ENCODE measurements at regions not wholly inside any gene's neighbourhood (a gene's known extent, or its start where the extent isn't known, plus 50 kb on each side); places are given as distances from the start of the nearest gene placed in this dataset.
"Not testable (repeated sequence)": the region's sequence is repeated elsewhere in the genome, so short reads cannot be mapped to it uniquely, and the experiment has no call there.

DNA sequence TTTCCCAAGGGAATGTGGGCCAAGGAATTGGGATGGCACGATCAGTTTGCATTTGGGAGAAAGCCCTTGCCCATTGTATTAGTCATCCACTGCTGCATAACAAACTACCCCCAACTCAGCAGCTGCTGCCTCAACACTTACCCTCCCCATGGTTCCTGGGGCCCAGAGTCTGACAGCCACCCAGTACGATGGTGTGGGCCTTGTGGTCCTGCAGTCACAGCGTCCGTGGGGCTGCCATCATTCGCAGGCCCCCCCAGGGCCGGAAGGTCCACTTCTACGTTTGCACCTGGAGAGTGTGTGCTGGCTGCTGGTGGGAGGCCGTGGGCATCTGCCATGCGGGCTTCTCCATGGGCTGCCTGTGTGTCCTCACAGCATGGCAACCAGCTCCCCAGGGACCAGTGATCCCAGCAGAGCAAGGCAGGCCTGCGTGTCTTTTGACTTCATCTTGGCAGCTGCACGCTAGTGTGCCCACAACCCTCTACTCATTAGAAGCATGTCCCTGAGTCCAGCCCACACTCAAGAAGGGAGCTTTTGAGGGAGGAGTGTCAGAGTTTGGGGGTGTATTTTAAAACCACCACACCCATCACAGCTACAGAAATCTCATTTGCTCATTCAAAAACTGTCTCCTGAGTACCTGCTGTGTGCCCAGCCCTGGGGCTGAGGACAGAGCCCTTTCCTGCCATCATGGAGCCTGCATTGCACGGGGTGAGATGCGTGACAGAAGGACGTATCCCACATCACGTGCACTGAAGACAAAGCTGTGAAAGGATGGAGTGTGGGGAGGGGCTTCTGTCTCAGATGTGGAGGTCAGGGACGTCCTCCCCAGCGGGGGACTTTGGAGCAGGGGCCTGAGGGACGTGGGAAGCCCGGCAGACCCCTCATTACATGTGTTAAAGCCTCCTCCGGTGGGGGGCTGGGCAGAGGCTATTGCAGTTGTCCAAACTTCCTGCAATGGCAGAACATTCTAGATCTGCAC is 185.0 kb upstream of the ZNF469 start:
- H3K27me3 ChIP-seq, result peaks cover 0 to 7% (median 3%) of the 10 kb centered on the region in 7 donors
- ATAC-seq (no peak), DNase-seq (no peak)
- H3K9me3 ChIP-seq, result no peaks in the 10 kb centered on the region
- intact Hi-C loops (cut with DNase I), result loop anchor here (5.0 to 10.0 kb wide), 3 partner anchors 235 to 240 kb away; no protein-coding TSS in a partner anchor
- H3K4me3 ChIP-seq, result no peak overlapping the region
- no peaks in the 10 kb centered on the region for H3K36me3 ChIP-seq
- no peak for TF ChIP-seq CTCF (IDR thresholded peaks at IDR 0.05)
- peaks cover 0 to 3% (median 0%) of the 10 kb centered on the region in 9 donors for H3K4me1 ChIP-seq
- no peak overlapping the region for H3K27ac ChIP-seq
- WGBS, 2 donors, result 86 to 90% methylated on average over 20 of the region's 20 CpGs

GRCh38 chr16:88198457-88199295 is 184.1 kb upstream of the ZNF469 start:
- not testable (repeated sequence) for H3K27ac ChIP-seq, H3K36me3 ChIP-seq, DNase-seq, ATAC-seq, H3K4me3 ChIP-seq, H3K4me1 ChIP-seq, H3K9me3 ChIP-seq, H3K27me3 ChIP-seq
- intact Hi-C loops (cut with DNase I), result loop anchor here (5.0 to 10.0 kb wide), 3 partner anchors 234 to 239 kb away; no protein-coding TSS in a partner anchor
- WGBS, 2 donors, result 89 to 91% methylated on average over 19 to 24 of the region's 26 CpGs

GRCh38 chr16:88199296-88200153 is 183.2 kb upstream of the ZNF469 start:
- WGBS, 2 donors, result 86 to 91% methylated on average over 23 to 24 of the region's 25 CpGs
- not testable (repeated sequence) for H3K4me3 ChIP-seq, H3K9me3 ChIP-seq, ATAC-seq, H3K27ac ChIP-seq, H3K36me3 ChIP-seq, H3K4me1 ChIP-seq, H3K27me3 ChIP-seq, DNase-seq
- intact Hi-C loops (cut with DNase I), result loop anchor here (5.0 to 10.0 kb wide), 3 partner anchors 233 to 238 kb away; no protein-coding TSS in a partner anchor

DNA sequence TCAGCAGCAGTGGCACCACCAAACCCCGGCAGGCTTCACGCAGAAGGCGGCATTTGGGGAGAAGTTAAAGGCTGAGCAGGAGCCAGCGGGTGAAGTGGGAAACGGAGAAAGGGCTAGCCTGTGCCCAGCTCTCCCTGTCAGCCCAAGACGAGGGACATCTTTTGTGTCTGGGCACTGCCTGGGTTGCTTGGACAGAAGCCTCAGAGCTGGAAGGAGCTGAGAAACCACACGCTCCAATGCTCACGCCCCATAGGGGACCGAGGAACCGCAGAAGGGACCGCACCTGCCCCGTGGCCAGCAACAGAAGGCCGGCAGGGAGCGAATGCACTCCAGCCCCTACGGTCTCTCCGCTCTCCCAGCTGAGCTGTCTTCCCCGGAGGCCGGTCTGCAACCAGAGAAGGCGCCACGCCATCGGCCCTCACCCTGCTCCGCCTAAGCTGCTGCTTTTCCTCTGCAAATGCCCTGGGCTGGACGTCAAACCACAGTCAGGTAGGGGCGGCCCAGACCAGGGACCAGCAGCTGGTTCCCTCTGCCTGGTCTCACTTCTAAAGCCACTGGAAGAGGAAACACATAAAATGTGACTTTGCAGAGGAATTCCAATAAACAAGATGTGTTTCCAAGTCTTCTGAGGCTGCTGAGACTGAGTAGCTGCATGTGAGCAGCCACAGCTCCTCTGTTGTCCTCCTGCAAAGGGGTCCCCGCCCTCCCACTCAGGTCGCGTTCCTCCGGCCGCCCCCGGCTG is 182.4 kb upstream of the ZNF469 start:
- intact Hi-C loops (cut with DNase I); DNase-seq; H3K27ac ChIP-seq; H3K4me3 ChIP-seq; H3K36me3 ChIP-seq; H3K27me3 ChIP-seq; H3K4me1 ChIP-seq; H3K9me3 ChIP-seq: not testable (repeated sequence)
- 64 to 68% methylated on average over 28 to 29 of the region's 30 CpGs for WGBS, 2 donors
- peak in 5 of 8 donors; percentile 16 to 40 (median 23) for ATAC-seq

DNA sequence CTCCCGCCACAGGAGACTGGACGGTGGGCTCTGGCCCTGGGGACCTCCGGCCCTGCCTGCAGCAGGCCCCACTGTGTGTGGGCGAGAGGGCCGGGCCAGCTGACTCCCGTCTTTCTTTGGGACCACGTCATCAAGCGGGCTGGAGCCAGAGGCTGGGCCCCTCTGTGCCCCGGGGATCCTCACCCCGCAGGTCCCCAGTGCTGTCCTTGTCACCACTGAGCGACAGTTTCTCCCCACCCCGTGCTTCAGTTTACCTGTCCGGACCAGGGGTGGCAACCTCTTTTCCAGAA is 181.9 kb upstream of the ZNF469 start:
- no peaks in the 10 kb centered on the region for H3K4me1 ChIP-seq
- 67 to 72% methylated on average over 12 to 13 of the region's 13 CpGs for WGBS, 2 donors
- no peaks in the 10 kb centered on the region for H3K36me3 ChIP-seq
- peak in 4 of 8 donors; percentile 19 to 32 (median 25) for ATAC-seq
- intact Hi-C loops (cut with DNase I), result no loop called here
- TF ChIP-seq CTCF (IDR thresholded peaks at IDR 0.05), result no peak
- H3K27me3 ChIP-seq, result peaks cover 0 to 8% (median 3%) of the 10 kb centered on the region in 7 donors
- no peak overlapping the region for H3K4me3 ChIP-seq
- H3K9me3 ChIP-seq, result no peaks in the 10 kb centered on the region
- no peak for DNase-seq
- H3K27ac ChIP-seq, result no peak overlapping the region

DNA sequence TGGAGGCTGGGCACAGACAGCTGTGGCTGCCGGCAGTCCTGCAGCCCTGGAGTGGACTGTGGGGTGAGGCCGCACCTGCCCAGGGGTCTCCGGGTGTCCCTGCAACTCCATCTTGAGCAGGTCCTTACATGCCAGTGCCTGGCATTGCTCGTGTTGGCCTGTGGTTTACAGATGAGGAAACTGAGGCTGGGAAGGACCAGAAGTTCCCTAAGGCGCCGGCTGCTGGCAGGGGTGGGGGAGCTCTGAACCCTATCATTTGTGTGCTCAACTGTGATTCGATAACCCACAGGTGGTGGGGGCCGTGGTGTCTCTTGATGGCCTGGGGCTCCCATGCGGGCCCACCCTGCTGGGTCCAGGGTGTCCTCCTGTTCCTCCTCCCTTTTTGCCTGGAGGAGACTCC is 181.1 kb upstream of the ZNF469 start:
- H3K27ac ChIP-seq; H3K27me3 ChIP-seq; H3K4me1 ChIP-seq; H3K9me3 ChIP-seq; H3K36me3 ChIP-seq; ATAC-seq; intact Hi-C loops (cut with DNase I); H3K4me3 ChIP-seq; DNase-seq: not testable (repeated sequence)
- WGBS, 2 donors, result 85 to 93% methylated on average over 9 of the region's 9 CpGs
